Brain microvascular endothelial cell (primary cell): ENCODE measurements at regions not wholly inside any gene's neighbourhood (a gene's known extent, or its start where the extent isn't known, plus 50 kb on each side); places are given as distances from the start of the nearest gene placed in this dataset.

ENCODE experiments used
- DNase-seq: peaks from one replicate; pipeline ENCODE4 v3.0.0-alpha.2; 2020
- H3K27ac ChIP-seq: fragments of 250-450 bp; sonication (Bioruptor Pico); 2 replicates; pipeline ENCODE4 v1.5.1; 2020; ENCODE audit warnings: mild to moderate bottlenecking, moderate library complexity
- H3K27me3 ChIP-seq: fragments of 250-450 bp; sonication (Bioruptor Pico); replicated peaks from 2 replicates; pipeline ENCODE4 v1.5.1; 2020; ENCODE audit warnings: mild to moderate bottlenecking
- H3K36me3 ChIP-seq: fragments of 250-450 bp; sonication (Bioruptor Pico); replicated peaks from 2 replicates; pipeline ENCODE4 v1.5.1; 2020; ENCODE audit warnings: mild to moderate bottlenecking
- H3K4me3 ChIP-seq: 2 replicates; pipeline ENCODE4 v1.5.1; 2011; ENCODE audit warnings: low read depth, mild to moderate bottlenecking, control low read depth, low read length, moderate library complexity
- in situ Hi-C: cut with HindIII; loops from 2 replicates; pipeline ENCODE4 v1.10.0; 2017; ENCODE audit warnings: low sequenced_read_pairs, low pct_ligation_motif_present
- TF ChIP-seq, protein P1 (sequence below): IDR thresholded peaks from 2 replicates; pipeline ENCODE4 v1.5.1; 2011; ENCODE audit warnings: low read depth, mild to moderate bottlenecking, moderate library complexity, low read length, control low read depth, inconsistent platforms; ENCODE audit errors: missing control alignments

DNA sequence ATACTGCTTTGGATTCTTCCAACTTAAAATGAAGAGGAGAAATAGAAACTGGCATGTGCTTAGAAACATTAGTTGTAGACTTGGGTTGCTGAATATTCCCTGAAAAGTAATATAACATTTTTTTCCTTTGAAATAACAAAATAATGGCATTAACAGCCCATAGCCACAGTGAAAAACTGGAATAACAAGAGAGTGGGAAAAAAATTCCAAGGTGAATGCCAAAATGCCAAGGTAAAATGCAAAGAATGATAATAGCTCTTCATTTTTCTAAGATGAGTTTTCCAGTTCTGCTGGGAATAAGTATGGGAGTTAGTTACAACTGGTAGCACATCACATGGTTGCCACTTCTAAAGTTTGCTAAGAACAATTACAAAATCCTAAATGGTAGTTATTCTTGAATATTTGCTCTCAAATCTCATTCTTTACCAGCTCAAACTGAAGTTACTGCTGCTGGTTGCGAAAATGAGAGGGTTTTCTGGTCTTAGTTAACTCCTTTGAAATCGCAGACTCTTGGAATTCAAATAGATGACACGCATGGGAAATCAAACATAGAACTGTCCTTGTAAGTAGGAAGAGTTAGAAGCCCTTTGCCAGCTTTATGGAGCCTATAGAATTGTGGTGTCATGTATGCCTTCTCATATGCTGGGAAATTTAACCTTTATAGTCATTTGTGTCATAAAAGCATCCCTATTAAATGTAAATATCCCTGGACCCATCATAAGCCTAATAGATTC is 165.0 kb upstream of the DCN start:
- DNase-seq = no peak
- in situ Hi-C loops = loop anchor here (25.0 kb wide), 1 partner anchor 360 kb away; no protein-coding TSS in a partner anchor
- no peaks in the 10 kb centered on the region for H3K27me3 ChIP-seq
- TF ChIP-seq, protein P1, sequence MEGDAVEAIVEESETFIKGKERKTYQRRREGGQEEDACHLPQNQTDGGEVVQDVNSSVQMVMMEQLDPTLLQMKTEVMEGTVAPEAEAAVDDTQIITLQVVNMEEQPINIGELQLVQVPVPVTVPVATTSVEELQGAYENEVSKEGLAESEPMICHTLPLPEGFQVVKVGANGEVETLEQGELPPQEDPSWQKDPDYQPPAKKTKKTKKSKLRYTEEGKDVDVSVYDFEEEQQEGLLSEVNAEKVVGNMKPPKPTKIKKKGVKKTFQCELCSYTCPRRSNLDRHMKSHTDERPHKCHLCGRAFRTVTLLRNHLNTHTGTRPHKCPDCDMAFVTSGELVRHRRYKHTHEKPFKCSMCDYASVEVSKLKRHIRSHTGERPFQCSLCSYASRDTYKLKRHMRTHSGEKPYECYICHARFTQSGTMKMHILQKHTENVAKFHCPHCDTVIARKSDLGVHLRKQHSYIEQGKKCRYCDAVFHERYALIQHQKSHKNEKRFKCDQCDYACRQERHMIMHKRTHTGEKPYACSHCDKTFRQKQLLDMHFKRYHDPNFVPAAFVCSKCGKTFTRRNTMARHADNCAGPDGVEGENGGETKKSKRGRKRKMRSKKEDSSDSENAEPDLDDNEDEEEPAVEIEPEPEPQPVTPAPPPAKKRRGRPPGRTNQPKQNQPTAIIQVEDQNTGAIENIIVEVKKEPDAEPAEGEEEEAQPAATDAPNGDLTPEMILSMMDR = no peak
- H3K36me3 ChIP-seq = no peaks in the 10 kb centered on the region
- no peak overlapping the region for H3K27ac ChIP-seq
- H3K4me3 ChIP-seq = no peak overlapping the region

- in situ Hi-C loops = loop anchor here (25.0 kb wide), 1 partner anchor 360 kb away; no protein-coding TSS in a partner anchor
- TF ChIP-seq, protein P1 = no peak
- Histone ChIP-seq H3K27ac (no peak overlapping the region), H3K36me3 (no peaks in the 10 kb centered on the region), H3K4me3 (no peak overlapping the region), H3K27me3 (no peaks in the 10 kb centered on the region)
- DNase-seq = no peak
These were observed 164.2 kb upstream of the DCN start for GRCh38 chr12:91346827-91347226.

DNA sequence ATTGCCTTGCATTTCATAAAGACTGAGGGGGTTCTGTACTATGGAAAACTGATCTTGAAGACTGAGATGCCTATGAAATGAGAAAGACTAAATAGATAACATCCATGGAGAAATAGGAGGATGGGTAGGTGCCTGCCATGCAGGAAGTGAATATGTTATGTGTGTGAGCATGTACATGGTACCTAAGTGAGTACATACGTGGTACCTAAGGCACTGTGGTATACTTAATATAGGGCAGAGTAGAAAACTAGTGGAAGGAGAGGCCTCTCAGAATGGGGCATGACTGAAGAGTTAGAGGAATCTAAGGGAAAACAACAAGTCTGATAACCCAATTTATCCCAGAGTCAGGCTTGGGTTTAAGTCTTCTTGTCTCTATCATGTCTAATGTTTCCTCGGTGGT is 161.8 kb upstream of the DCN start:
- Histone ChIP-seq H3K36me3 (no peaks in the 10 kb centered on the region), H3K27ac (no peak overlapping the region), H3K4me3 (no peak overlapping the region), H3K27me3 (no peaks in the 10 kb centered on the region)
- TF ChIP-seq, protein P1 = no peak
- DNase-seq = no peak
- in situ Hi-C loops = loop anchor here (25.0 kb wide), 1 partner anchor 357 kb away; no protein-coding TSS in a partner anchor

GRCh38 chr12:91343010-91343409 is 160.4 kb upstream of the DCN start:
- Histone ChIP-seq H3K4me3 (no peak overlapping the region), H3K36me3 (no peaks in the 10 kb centered on the region), H3K27me3 (no peaks in the 10 kb centered on the region), H3K27ac (no peak overlapping the region)
- DNase-seq = no peak
- TF ChIP-seq, protein P1 = no peak
- in situ Hi-C loops = loop anchor here (25.0 kb wide), 1 partner anchor 356 kb away; no protein-coding TSS in a partner anchor

DNA sequence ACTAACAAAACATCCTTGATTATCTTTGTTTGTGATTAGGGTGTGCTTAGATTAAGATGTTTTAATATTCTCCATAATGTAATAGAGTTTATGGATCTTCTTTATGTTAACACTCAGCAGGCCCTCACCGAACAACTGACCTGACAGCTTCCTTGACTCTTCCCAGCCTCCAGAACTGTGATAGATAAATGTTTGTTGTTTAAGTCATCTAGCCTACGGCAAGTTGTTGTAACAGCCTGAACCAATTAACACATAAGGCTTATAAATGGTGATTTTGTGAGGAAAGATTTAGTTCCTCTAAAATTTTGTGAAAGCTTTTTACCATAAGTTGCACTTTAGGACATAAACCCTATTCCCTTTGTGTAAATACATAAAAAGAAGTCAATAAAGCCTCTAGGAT is 156.5 kb upstream of the DCN start:
- TF ChIP-seq, protein P1 = no peak
- in situ Hi-C loops = loop anchor here (25.0 kb wide), 1 partner anchor 352 kb away; no protein-coding TSS in a partner anchor
- no peak overlapping the region for H3K27ac ChIP-seq
- H3K4me3 ChIP-seq = no peak overlapping the region
- H3K36me3 ChIP-seq = no peaks in the 10 kb centered on the region
- no peak for DNase-seq
- H3K27me3 ChIP-seq = no peaks in the 10 kb centered on the region
